IPS DF 6.9 (cell line): ENCODE measurements at regions not wholly inside any gene's neighbourhood (a gene's known extent, or its start where the extent isn't known, plus 50 kb on each side); places are given as distances from the start of the nearest gene placed in this dataset.

Experiments
- DNase-seq: peaks from one replicate; pipeline ENCODE4 v3.0.0-alpha.2; 2013; ENCODE audit warnings: low read depth, low spot score
- H3K27ac ChIP-seq: one replicate; pipeline ENCODE4 v1.5.1; 2013; ENCODE audit warnings: low read length, control low read depth
- H3K27me3 ChIP-seq: 2 replicates; pipeline ENCODE4 v1.6.1; 2013; ENCODE audit warnings: mild to moderate bottlenecking, low read length; ENCODE audit not compliant: control insufficient read depth, insufficient read depth
- H3K36me3 ChIP-seq: 2 replicates; pipeline ENCODE4 v1.6.1; 2013; ENCODE audit warnings: low read length; ENCODE audit not compliant: control insufficient read depth, insufficient read depth
- H3K4me1 ChIP-seq: 2 replicates; pipeline ENCODE4 v1.6.1; 2013; ENCODE audit warnings: low read length; ENCODE audit not compliant: control insufficient read depth, insufficient read depth
- H3K4me3 ChIP-seq: 2 replicates; pipeline ENCODE4 v1.5.1; 2013; ENCODE audit warnings: mild to moderate bottlenecking, low read length
- H3K9me3 ChIP-seq: 2 replicates; pipeline ENCODE4 v1.6.1; 2013; ENCODE audit warnings: low read length, inconsistent platforms; ENCODE audit not compliant: control insufficient read depth, insufficient read depth
- WGBS: extraction: QIAGEN DNeasy Blood & Tissue Kit; methylation state at CpG from one replicate; pipeline ENCODE4 v1.1.7; 2013; ENCODE audit warnings: mixed read lengths, missing lambda C conversion rate; ENCODE audit not compliant: insufficient read length, insufficient coverage; 5-methylcytosine and 5-hydroxymethylcytosine counted together

GRCh38 chr1:239802275-239802674 is 289.4 kb upstream of the FMN2 start:
- DNase-seq = no peak
- H3K4me3 ChIP-seq = no peak overlapping the region
- no peaks in the 10 kb centered on the region for H3K9me3 ChIP-seq
- H3K4me1 ChIP-seq = no peaks in the 10 kb centered on the region
- H3K27me3 ChIP-seq = no peaks in the 10 kb centered on the region
- no peaks in the 10 kb centered on the region for H3K36me3 ChIP-seq
- no peak overlapping the region for H3K27ac ChIP-seq
- whole genome bisulfite sequencing = no CpG with 5 or more reads among the region's 3 CpGs

GRCh38 chr1:239803781-239804180 is 287.9 kb upstream of the FMN2 start:
- Histone ChIP-seq H3K4me3 (no peak overlapping the region), H3K27me3 (no peaks in the 10 kb centered on the region), H3K27ac (no peak overlapping the region), H3K4me1 (no peaks in the 10 kb centered on the region), H3K9me3 (no peaks in the 10 kb centered on the region), H3K36me3 (no peaks in the 10 kb centered on the region)
- no CpG with 5 or more reads among the region's 6 CpGs for WGBS
- DNase-seq = no peak

GRCh38 chr1:239804266-239804665 is 287.4 kb upstream of the FMN2 start:
- H3K4me3 ChIP-seq = no peak overlapping the region
- H3K27ac ChIP-seq = no peak overlapping the region
- no peaks in the 10 kb centered on the region for H3K9me3 ChIP-seq
- no CpG with 5 or more reads among the region's 4 CpGs for WGBS
- no peak for DNase-seq
- H3K27me3 ChIP-seq = no peaks in the 10 kb centered on the region
- no peaks in the 10 kb centered on the region for H3K4me1 ChIP-seq
- no peaks in the 10 kb centered on the region for H3K36me3 ChIP-seq

- no peaks in the 10 kb centered on the region for H3K27me3 ChIP-seq
- H3K4me3 ChIP-seq = no peak overlapping the region
- no peaks in the 10 kb centered on the region; the same call in 1 of the 2 replicates for H3K4me1 ChIP-seq
- DNase-seq = no peak
- no CpG with 5 or more reads among the region's 4 CpGs for whole genome bisulfite sequencing
- H3K27ac ChIP-seq = no peak overlapping the region
- H3K36me3 ChIP-seq = no peaks in the 10 kb centered on the region
- H3K9me3 ChIP-seq = no peaks in the 10 kb centered on the region
Observed at GRCh38 chr1:239805042-239805441, 286.6 kb upstream of the FMN2 start.

- H3K4me3 ChIP-seq = no peak overlapping the region
- H3K36me3 ChIP-seq = no peaks in the 10 kb centered on the region
- peaks cover 3% of the 10 kb centered on the region; the same call in 1 of the 2 replicates for H3K4me1 ChIP-seq
- no peaks in the 10 kb centered on the region for H3K27me3 ChIP-seq
- H3K9me3 ChIP-seq = no peaks in the 10 kb centered on the region
- no peak for DNase-seq
- no peak overlapping the region for H3K27ac ChIP-seq
- no CpG with 5 or more reads among the region's 10 CpGs for WGBS
Observed at GRCh38 chr1:239805851-239806772, 285.6 kb upstream of the FMN2 start.

- H3K27me3 ChIP-seq = no peaks in the 10 kb centered on the region
- H3K36me3 ChIP-seq = no peaks in the 10 kb centered on the region
- no peak overlapping the region for H3K27ac ChIP-seq
- no CpG with 5 or more reads among the region's 2 CpGs for WGBS
- peaks cover 6% of the 10 kb centered on the region; the same call in 1 of the 2 replicates for H3K4me1 ChIP-seq
- DNase-seq = no peak
- H3K9me3 ChIP-seq = no peaks in the 10 kb centered on the region
- no peak overlapping the region for H3K4me3 ChIP-seq
Observed at GRCh38 chr1:239806897-239807296, 284.8 kb upstream of the FMN2 start.

- Histone ChIP-seq H3K4me1 (peaks cover 6% of the 10 kb centered on the region; the same call in 1 of the 2 replicates), H3K27ac (no peak overlapping the region), H3K9me3 (no peaks in the 10 kb centered on the region)
Observed at GRCh38 chr1:239807361-239807760, 284.3 kb upstream of the FMN2 start.

GRCh38 chr1:239810061-239810481 is 281.6 kb upstream of the FMN2 start:
- WGBS = no CpG with 5 or more reads among the region's 8 CpGs
- Histone ChIP-seq H3K36me3 (no peaks in the 10 kb centered on the region), H3K27me3 (no peaks in the 10 kb centered on the region), H3K4me1 (peaks cover 6% of the 10 kb centered on the region; the same call in 1 of the 2 replicates), H3K9me3 (no peaks in the 10 kb centered on the region), H3K4me3 (no peak overlapping the region), H3K27ac (no peak overlapping the region)
- DNase-seq = no peak

More at GRCh38 chr1:239807361-239807760, 284.3 kb upstream of the FMN2 start:
- no peaks in the 10 kb centered on the region for H3K27me3 ChIP-seq
- H3K36me3 ChIP-seq = no peaks in the 10 kb centered on the region
- no peak for DNase-seq
- no peak overlapping the region for H3K4me3 ChIP-seq

GRCh38 chr1:239811211-239811885 is 280.3 kb upstream of the FMN2 start:
- DNase-seq = no peak
- H3K4me3 ChIP-seq = no peak overlapping the region
- H3K36me3 ChIP-seq = no peaks in the 10 kb centered on the region
- no peaks in the 10 kb centered on the region for H3K27me3 ChIP-seq
- peaks cover 7% of the 10 kb centered on the region; the same call in 1 of the 2 replicates for H3K4me1 ChIP-seq
- WGBS = no CpG with 5 or more reads among the region's 7 CpGs
- H3K9me3 ChIP-seq = no peaks in the 10 kb centered on the region
- no peak overlapping the region for H3K27ac ChIP-seq

GRCh38 chr1:239812580-239812979 is 279.1 kb upstream of the FMN2 start:
- no peak overlapping the region for H3K27ac ChIP-seq
- H3K9me3 ChIP-seq = no peaks in the 10 kb centered on the region
- H3K36me3 ChIP-seq = no peaks in the 10 kb centered on the region
- no peak overlapping the region for H3K4me3 ChIP-seq
- no CpG with 5 or more reads among the region's 1 CpG for WGBS
- no peak for DNase-seq
- H3K27me3 ChIP-seq = no peaks in the 10 kb centered on the region
- H3K4me1 ChIP-seq = peaks cover 7% of the 10 kb centered on the region; the same call in 1 of the 2 replicates
